ENCODE measurements at regions not wholly inside any gene's neighbourhood (a gene's known extent, or its start where the extent isn't known, plus 50 kb on each side); places are given as distances from the start of the nearest gene placed in this dataset.

DNA sequence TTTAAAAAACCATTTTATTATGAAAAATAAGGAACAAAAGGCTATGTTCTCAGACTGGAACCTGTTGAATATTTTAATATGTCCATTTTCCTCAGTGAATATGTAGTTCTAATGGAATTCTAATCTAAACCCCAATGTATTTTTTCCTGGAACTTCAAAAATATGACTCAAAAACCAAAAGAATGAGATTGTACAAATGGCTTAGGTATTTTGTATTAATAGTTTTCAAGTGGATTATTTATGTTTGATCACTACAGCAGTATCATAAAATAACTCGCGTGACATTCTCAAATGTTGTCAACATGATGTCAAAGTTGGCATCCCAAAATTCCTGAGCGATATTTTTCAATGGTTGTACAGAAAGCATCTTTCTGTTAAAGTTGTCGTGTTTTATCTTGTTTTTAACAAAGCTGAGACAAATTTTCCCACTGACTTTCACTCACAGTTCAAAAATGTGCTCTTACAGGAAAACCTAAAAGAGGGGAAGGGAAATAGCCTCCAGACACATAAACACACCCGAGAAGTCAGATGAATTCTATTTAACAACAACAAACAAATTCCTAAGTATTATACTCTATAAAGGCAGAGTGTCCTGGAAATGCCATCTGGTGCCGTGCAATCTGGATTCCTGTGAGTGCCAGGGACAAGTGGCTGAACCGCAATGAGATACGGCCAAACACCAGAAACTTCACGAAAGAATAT, 68.1 kb upstream of the TAS2R1 start (continued):
- TF ChIP-seq, protein P1, sequence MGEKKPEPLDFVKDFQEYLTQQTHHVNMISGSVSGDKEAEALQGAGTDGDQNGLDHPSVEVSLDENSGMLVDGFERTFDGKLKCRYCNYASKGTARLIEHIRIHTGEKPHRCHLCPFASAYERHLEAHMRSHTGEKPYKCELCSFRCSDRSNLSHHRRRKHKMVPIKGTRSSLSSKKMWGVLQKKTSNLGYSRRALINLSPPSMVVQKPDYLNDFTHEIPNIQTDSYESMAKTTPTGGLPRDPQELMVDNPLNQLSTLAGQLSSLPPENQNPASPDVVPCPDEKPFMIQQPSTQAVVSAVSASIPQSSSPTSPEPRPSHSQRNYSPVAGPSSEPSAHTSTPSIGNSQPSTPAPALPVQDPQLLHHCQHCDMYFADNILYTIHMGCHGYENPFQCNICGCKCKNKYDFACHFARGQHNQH (CRISPR knock-in tag; IDR thresholded peaks at IDR 0.05): no peak
- TF ChIP-seq, protein P2, sequence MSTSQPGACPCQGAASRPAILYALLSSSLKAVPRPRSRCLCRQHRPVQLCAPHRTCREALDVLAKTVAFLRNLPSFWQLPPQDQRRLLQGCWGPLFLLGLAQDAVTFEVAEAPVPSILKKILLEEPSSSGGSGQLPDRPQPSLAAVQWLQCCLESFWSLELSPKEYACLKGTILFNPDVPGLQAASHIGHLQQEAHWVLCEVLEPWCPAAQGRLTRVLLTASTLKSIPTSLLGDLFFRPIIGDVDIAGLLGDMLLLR (CRISPR knock-in tag; IDR thresholded peaks at IDR 0.05): no peak
- TF ChIP-seq ZNF567 (CRISPR knock-in tag; IDR thresholded peaks at IDR 0.05; ENCODE audit: borderline replicate concordance): no peak
- TF ChIP-seq, protein P3, sequence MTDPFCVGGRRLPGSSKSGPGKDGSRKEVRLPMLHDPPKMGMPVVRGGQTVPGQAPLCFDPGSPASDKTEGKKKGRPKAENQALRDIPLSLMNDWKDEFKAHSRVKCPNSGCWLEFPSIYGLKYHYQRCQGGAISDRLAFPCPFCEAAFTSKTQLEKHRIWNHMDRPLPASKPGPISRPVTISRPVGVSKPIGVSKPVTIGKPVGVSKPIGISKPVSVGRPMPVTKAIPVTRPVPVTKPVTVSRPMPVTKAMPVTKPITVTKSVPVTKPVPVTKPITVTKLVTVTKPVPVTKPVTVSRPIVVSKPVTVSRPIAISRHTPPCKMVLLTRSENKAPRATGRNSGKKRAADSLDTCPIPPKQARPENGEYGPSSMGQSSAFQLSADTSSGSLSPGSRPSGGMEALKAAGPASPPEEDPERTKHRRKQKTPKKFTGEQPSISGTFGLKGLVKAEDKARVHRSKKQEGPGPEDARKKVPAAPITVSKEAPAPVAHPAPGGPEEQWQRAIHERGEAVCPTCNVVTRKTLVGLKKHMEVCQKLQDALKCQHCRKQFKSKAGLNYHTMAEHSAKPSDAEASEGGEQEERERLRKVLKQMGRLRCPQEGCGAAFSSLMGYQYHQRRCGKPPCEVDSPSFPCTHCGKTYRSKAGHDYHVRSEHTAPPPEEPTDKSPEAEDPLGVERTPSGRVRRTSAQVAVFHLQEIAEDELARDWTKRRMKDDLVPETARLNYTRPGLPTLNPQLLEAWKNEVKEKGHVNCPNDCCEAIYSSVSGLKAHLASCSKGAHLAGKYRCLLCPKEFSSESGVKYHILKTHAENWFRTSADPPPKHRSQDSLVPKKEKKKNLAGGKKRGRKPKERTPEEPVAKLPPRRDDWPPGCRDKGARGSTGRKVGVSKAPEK (CRISPR knock-in tag; IDR thresholded peaks at IDR 0.05; ENCODE audit: borderline replicate concordance): no peak
- TF ChIP-seq RAD21 (CRISPR knock-in tag; IDR thresholded peaks at IDR 0.05): no peak
- no peak for TF ChIP-seq ZNF138 (CRISPR knock-in tag; IDR thresholded peaks at IDR 0.05; ENCODE audit: low read depth)
- TF ChIP-seq ZNF577 (CRISPR knock-in tag; IDR thresholded peaks at IDR 0.05; ENCODE audit: borderline replicate concordance, low read depth): no peak

DNA sequence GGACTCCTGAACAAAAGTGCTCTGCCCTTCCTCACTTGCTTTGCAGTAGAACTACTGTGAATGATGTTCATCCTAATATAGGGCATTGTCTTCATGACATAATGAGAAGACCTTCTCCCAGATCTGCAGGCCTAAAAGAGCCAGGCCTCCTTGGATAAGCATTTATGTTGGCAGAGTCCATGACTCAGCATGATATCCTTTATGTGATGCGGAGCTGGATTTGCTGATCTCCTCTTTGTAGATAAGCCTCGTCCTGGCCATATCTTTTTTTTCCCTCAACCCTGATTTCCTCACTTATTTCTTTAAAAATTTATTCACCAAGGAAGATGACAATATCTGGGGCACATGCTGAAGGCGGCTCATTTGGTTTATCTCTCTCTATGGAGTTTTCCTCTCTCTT, 62.4 kb upstream of the TAS2R1 start:
- Histone ChIP-seq H3K4me2 (ENCODE audit: low read depth, low read length) (no peak overlapping the region), H3K9me3 (ENCODE audit: low read length) (no peaks in the 10 kb centered on the region), H3K4me1 (ENCODE audit: insufficient read depth, low read length) (no peaks in the 10 kb centered on the region), H4K20me1 (ENCODE audit: insufficient read depth, low read length) (no peaks in the 10 kb centered on the region), H3K27ac (ENCODE audit: extremely low read length, insufficient read depth, low read length) (no peak overlapping the region), H3K27me3 (ENCODE audit: control insufficient read depth in 1 of 2, insufficient read depth in 2 of 2, low read length in 2 of 2) (no peaks in the 10 kb centered on the region; a peak in 1 of 5 replicates), H3K9ac (ENCODE audit: insufficient read depth, low read depth, low read length) (no peak overlapping the region), H2AFZ (ENCODE audit: low read length) (no peak overlapping the region), H3K79me2 (ENCODE audit: insufficient read depth, low read length) (no peaks in the 10 kb centered on the region), H3K4me3 (replicated peaks in 1 of 3; ENCODE audit: insufficient read depth in 1 of 3, low read depth in 2 of 3, low read length in 3 of 3) (no peak overlapping the region), H3K36me3 (replicated peaks in 1 of 2; ENCODE audit: control insufficient read depth in 1 of 2, insufficient read depth in 2 of 2, low read length in 2 of 2) (no peaks in the 10 kb centered on the region)
- no TSS peak for BruUV-seq (replicated peaks)
- ChIA-PET POLR2A (no interaction called here), CTCF (ENCODE audit: low intra/inter-chr PET ratio, low total read pairs) (no interaction called here)
- 26% methylated on average over 3 of the region's 3 CpGs for WGBS (ENCODE audit: low lambda C conversion rate)
- FAIRE-seq (no peak), DNase-seq (ENCODE audit: low spot score) (no peak), ATAC-seq (no peak)
- in situ Hi-C loops (cut with HindIII; ENCODE audit: extremely low pct_ligation_motif_present, low pct_unique_long_range_greater_than_20kb) (no loop called here), intact Hi-C loops (cut with micrococcal nuclease; ENCODE audit: unreplicated experiment) (no loop called here)
- no peak for TF ChIP-seq PAX8 (CRISPR knock-in tag; IDR thresholded peaks at IDR 0.05; ENCODE audit: borderline replicate concordance)
- TF ChIP-seq ZNF724P (CRISPR knock-in tag; IDR thresholded peaks at IDR 0.05; ENCODE audit: borderline replicate concordance): no peak
- no peak for TF ChIP-seq FOXC1 (CRISPR knock-in tag; IDR thresholded peaks at IDR 0.05; ENCODE audit: borderline replicate concordance)
- no peak for TF ChIP-seq ZNF10 (CRISPR knock-in tag; IDR thresholded peaks at IDR 0.05; ENCODE audit: borderline replicate concordance, low read depth)
- TF ChIP-seq ZNF790 (CRISPR knock-in tag; IDR thresholded peaks at IDR 0.05; ENCODE audit: borderline replicate concordance): no peak
- no peak for TF ChIP-seq HNRNPLL (IDR thresholded peaks at IDR 0.05; ENCODE audit: low read depth, low read length, poor library complexity, severe bottlenecking)
- TF ChIP-seq SAP130 (CRISPR knock-in tag; IDR thresholded peaks at IDR 0.05; ENCODE audit: low read depth): no peak
- TF ChIP-seq, protein P4, sequence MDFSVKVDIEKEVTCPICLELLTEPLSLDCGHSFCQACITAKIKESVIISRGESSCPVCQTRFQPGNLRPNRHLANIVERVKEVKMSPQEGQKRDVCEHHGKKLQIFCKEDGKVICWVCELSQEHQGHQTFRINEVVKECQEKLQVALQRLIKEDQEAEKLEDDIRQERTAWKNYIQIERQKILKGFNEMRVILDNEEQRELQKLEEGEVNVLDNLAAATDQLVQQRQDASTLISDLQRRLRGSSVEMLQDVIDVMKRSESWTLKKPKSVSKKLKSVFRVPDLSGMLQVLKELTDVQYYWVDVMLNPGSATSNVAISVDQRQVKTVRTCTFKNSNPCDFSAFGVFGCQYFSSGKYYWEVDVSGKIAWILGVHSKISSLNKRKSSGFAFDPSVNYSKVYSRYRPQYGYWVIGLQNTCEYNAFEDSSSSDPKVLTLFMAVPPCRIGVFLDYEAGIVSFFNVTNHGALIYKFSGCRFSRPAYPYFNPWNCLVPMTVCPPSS (IDR thresholded peaks at IDR 0.05): no peak
- TF ChIP-seq RAD51 (IDR thresholded peaks at IDR 0.05; ENCODE audit: borderline replicate concordance): no peak
